Large intestine (tissue), 3 donors: ENCODE measurements at regions not wholly inside any gene's neighbourhood (a gene's known extent, or its start where the extent isn't known, plus 50 kb on each side); places are given as distances from the start of the nearest gene placed in this dataset.

Source experiments
- DNase-seq, 2 donors: peaks; one replicate each; pipeline versions ENCODE4 v3.0.0 to v3.0.0-alpha.2; 2013
- H3K27ac ChIP-seq: one replicate; pipeline ENCODE4 v1.5.1; 2013; ENCODE audit warnings: low read length
- H3K27me3 ChIP-seq: 2 replicates; pipeline ENCODE4 v1.6.1; 2013; ENCODE audit warnings: low read length; ENCODE audit not compliant: control insufficient read depth, insufficient read depth
- H3K36me3 ChIP-seq: 2 replicates; pipeline ENCODE4 v1.6.1; 2013; ENCODE audit warnings: low read length; ENCODE audit not compliant: control insufficient read depth, insufficient read depth
- H3K4me1 ChIP-seq: one replicate; pipeline ENCODE4 v1.6.1; 2013; ENCODE audit warnings: low read length; ENCODE audit not compliant: control insufficient read depth, insufficient read depth
- H3K4me3 ChIP-seq: one replicate; pipeline ENCODE4 v1.5.1; 2013; ENCODE audit warnings: low read length
- H3K9me3 ChIP-seq: one replicate; pipeline ENCODE4 v1.6.1; 2013; ENCODE audit warnings: mild to moderate bottlenecking, low read depth, low read length, moderate library complexity; ENCODE audit not compliant: control insufficient read depth
- WGBS: methylation state at CpG from one replicate; pipeline ENCODE4 v1.1.5; 2013; ENCODE audit warnings: low lambda C conversion rate; ENCODE audit not compliant: insufficient coverage; 5-methylcytosine and 5-hydroxymethylcytosine counted together

GRCh38 chr5:92979716-92980115 is 601.3 kb downstream of the NR2F1-AS1 start:
- no peaks in the 10 kb centered on the region for H3K9me3 ChIP-seq
- no peak overlapping the region for H3K4me3 ChIP-seq
- H3K27ac ChIP-seq = no peak overlapping the region
- 33% methylated on average over 1 of the region's 1 CpG for WGBS
- no peak for DNase-seq
- no peaks in the 10 kb centered on the region for H3K4me1 ChIP-seq
- no peaks in the 10 kb centered on the region for H3K36me3 ChIP-seq
- H3K27me3 ChIP-seq = no peaks in the 10 kb centered on the region

DNA sequence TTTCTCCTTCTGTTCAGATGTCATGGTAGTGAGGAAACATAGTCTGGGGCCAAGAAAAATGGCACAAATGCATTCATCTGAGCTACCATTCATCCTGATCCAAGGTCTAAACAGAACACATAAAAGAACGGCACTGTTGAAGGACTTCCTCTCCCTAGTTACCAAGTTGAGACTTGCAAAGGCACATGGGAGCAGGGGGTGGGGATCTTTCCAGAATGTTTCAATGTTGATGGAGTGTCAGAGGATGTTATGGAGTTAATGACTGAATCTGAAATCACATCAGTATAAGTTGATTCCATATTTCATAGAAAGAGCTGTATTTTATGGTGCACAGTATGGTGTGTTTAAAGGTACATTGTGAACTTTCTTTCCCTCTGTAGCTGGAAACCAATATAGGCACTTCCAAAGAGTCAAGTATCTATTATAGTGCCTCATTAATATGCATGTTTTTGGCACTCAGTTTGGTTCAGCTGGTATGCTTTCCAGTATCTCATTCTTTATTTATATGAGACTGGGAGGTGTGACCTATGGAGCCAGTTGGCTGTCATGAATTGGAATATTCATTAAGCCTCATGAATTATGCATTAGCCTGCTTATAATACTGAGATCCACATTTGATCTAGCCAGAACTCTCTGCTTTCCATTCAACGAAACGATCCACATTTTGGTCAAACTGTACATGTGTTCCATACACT is 603.0 kb downstream of the NR2F1-AS1 start:
- H3K4me3 ChIP-seq = no peak overlapping the region
- DNase-seq = no peak
- no peaks in the 10 kb centered on the region for H3K4me1 ChIP-seq
- no peaks in the 10 kb centered on the region for H3K36me3 ChIP-seq
- no peaks in the 10 kb centered on the region for H3K9me3 ChIP-seq
- no peaks in the 10 kb centered on the region for H3K27me3 ChIP-seq
- 100% methylated on average over 2 of the region's 3 CpGs for WGBS
- H3K27ac ChIP-seq = no peak overlapping the region

DNA sequence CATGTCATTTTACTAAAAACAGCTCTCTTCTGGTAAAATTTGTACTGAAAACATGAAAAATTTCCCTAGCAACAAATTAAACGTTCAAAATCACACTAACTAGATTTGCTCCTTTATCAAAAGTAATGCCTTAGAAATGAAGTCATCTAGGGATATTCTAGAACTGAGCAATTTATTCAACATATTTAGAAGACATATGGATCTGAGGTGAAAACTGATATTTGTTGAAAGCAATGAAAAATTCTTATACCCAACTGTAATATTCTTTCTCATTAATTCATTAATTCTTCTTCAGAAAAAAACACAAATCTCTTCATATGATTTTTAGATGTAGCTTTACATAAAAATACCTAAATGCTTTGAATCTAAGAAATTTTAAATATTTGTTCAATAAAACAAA is 604.9 kb downstream of the NR2F1-AS1 start:
- 100% methylated on average over 1 of the region's 1 CpG for WGBS
- no peak overlapping the region for H3K27ac ChIP-seq
- no peaks in the 10 kb centered on the region for H3K4me1 ChIP-seq
- no peaks in the 10 kb centered on the region for H3K27me3 ChIP-seq
- H3K36me3 ChIP-seq = no peaks in the 10 kb centered on the region
- no peaks in the 10 kb centered on the region for H3K9me3 ChIP-seq
- H3K4me3 ChIP-seq = no peak overlapping the region
- no peak for DNase-seq

DNA sequence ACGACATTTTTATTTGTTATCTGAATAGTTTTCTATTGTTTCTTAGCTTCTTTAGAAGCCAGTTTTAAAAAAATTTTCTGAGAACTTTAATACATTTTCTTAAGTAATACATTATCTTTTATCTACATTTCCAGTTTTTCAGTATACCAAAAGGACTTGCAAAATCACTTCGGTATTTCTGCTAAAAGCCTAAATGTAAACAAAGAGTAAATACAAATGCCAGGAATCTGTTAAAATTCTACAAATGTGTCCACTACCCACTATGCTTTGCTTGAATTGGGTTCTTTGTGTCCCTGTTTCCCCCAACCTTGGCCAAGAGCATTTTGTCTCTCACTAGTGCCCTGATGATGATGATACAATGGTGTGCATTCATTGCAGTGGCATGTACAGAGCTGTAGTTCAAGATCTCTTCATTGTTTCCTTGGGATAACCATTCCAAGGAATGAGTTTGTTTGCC is 611.2 kb downstream of the NR2F1-AS1 start:
- DNase-seq = no peak
- 77% methylated on average over 2 of the region's 2 CpGs for WGBS
- H3K4me1 ChIP-seq = no peaks in the 10 kb centered on the region

GRCh38 chr5:92969191-92969780 is 611.7 kb downstream of the NR2F1-AS1 start:
- no peak for DNase-seq
- 95% methylated on average over 3 of the region's 5 CpGs for WGBS
- H3K4me3 ChIP-seq = no peak overlapping the region

More for the DNA sequence above, 611.2 kb downstream of the NR2F1-AS1 start:
- no peaks in the 10 kb centered on the region for H3K27me3 ChIP-seq
- H3K4me3 ChIP-seq = no peak overlapping the region
- no peaks in the 10 kb centered on the region for H3K36me3 ChIP-seq
- no peak overlapping the region for H3K27ac ChIP-seq
- H3K9me3 ChIP-seq = no peaks in the 10 kb centered on the region

GRCh38 chr5:92963800-92964199 is 617.2 kb downstream of the NR2F1-AS1 start:
- Histone ChIP-seq H3K4me1 (no peaks in the 10 kb centered on the region), H3K4me3 (no peak overlapping the region), H3K9me3 (no peaks in the 10 kb centered on the region), H3K36me3 (no peaks in the 10 kb centered on the region), H3K27me3 (no peaks in the 10 kb centered on the region), H3K27ac (no peak overlapping the region)
- no CpG with 5 or more reads among the region's 2 CpGs for WGBS
- DNase-seq = no peak

More at GRCh38 chr5:92969191-92969780, 611.7 kb downstream of the NR2F1-AS1 start:
- no peaks in the 10 kb centered on the region for H3K4me1 ChIP-seq
- H3K9me3 ChIP-seq = no peaks in the 10 kb centered on the region
- no peaks in the 10 kb centered on the region for H3K27me3 ChIP-seq
- no peak overlapping the region for H3K27ac ChIP-seq
- no peaks in the 10 kb centered on the region for H3K36me3 ChIP-seq

DNA sequence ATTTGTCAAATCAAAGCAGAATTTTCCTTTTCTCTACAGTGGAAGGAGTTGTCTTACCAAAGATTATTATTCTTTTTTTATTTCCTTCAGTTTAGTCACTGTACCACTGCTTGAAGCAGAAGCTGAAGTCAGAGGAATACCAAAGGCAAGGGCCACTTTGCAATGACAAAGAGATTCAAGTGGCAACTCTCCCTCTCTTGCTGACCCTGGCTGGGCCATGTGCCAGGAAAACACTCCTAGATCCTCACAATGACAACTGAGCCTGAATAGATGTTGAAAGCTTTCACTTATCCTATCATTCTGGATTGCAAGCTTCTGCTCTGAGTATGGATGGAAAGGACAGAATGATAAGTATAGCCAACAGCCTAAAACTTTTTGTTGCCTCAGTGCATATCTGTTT is 618.3 kb downstream of the NR2F1-AS1 start:
- no peak overlapping the region for H3K27ac ChIP-seq
- H3K4me3 ChIP-seq = no peak overlapping the region
- H3K36me3 ChIP-seq = no peaks in the 10 kb centered on the region
- no peaks in the 10 kb centered on the region for H3K9me3 ChIP-seq
- no peak for DNase-seq
- H3K27me3 ChIP-seq = no peaks in the 10 kb centered on the region
- no peaks in the 10 kb centered on the region for H3K4me1 ChIP-seq

DNA sequence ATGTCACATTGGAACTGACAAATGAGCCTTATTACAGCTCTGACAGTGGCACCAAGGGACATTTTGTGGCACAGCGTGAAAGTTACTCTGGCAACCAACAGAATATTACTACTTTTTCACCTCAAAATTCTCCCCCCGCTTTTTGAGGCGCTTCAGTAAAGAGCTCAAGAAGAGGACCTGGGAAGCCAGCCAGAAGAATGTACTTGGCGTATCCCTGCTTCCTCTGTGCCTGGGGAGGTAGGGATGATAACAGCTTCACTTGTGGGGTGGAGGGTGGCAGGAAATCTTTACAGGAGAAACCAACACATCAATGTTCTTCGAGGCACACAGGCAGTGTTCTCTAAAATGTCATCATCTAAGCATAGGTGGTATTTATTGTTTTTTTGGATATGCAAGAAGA is 624.1 kb downstream of the NR2F1-AS1 start:
- Histone ChIP-seq H3K36me3 (no peaks in the 10 kb centered on the region), H3K4me3 (no peak overlapping the region), H3K27ac (no peak overlapping the region), H3K27me3 (no peaks in the 10 kb centered on the region), H3K4me1 (no peaks in the 10 kb centered on the region), H3K9me3 (peaks cover 6% of the 10 kb centered on the region)
- DNase-seq = no peak
- no CpG with 5 or more reads among the region's 5 CpGs for WGBS

DNA sequence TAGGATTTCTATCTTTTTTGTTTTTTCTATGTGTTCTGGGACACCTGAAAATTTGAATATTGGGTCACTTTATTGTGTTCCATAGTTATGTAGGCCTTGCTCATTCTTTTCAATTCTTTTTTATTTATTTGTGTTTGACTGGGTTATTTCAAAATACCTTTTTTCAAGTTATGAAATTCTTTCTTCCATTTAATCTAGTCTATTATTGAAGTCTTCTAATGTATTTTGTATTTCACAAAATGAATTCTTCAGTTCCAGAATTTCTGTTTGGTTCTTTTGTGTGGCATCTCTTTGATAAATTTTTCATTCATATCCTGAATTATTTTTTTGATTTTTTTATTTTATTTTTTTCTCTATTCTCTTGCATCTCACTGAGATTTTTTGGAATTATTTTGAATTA is 628.8 kb downstream of the NR2F1-AS1 start:
- H3K9me3 ChIP-seq = peaks cover 6% of the 10 kb centered on the region
- no peak overlapping the region for H3K27ac ChIP-seq
- H3K4me1 ChIP-seq = no peaks in the 10 kb centered on the region
- DNase-seq = no peak
- no peaks in the 10 kb centered on the region for H3K36me3 ChIP-seq
- H3K27me3 ChIP-seq = no peaks in the 10 kb centered on the region
- H3K4me3 ChIP-seq = no peak overlapping the region

GRCh38 chr5:92951746-92952145 is 629.3 kb downstream of the NR2F1-AS1 start:
- Histone ChIP-seq H3K27ac (no peak overlapping the region), H3K27me3 (no peaks in the 10 kb centered on the region), H3K36me3 (no peaks in the 10 kb centered on the region), H3K4me3 (no peak overlapping the region), H3K4me1 (no peaks in the 10 kb centered on the region), H3K9me3 (peaks cover 6% of the 10 kb centered on the region)
- DNase-seq = no peak

GRCh38 chr5:92946546-92946945 is 634.5 kb downstream of the NR2F1-AS1 start:
- Histone ChIP-seq H3K9me3 (no peaks in the 10 kb centered on the region), H3K27me3 (no peaks in the 10 kb centered on the region), H3K27ac (no peak overlapping the region), H3K4me1 (peaks cover 3% of the 10 kb centered on the region), H3K36me3 (no peaks in the 10 kb centered on the region), H3K4me3 (no peak overlapping the region)
- no peak for DNase-seq
- no CpG with 5 or more reads among the region's 8 CpGs for WGBS
